ENCODE measurements at regions not wholly inside any gene's neighbourhood (a gene's known extent, or its start where the extent isn't known, plus 50 kb on each side); places are given as distances from the start of the nearest gene placed in this dataset.
"Not testable (repeated sequence)": the region's sequence is repeated elsewhere in the genome, so short reads cannot be mapped to it uniquely, and the experiment has no call there.

DNA sequence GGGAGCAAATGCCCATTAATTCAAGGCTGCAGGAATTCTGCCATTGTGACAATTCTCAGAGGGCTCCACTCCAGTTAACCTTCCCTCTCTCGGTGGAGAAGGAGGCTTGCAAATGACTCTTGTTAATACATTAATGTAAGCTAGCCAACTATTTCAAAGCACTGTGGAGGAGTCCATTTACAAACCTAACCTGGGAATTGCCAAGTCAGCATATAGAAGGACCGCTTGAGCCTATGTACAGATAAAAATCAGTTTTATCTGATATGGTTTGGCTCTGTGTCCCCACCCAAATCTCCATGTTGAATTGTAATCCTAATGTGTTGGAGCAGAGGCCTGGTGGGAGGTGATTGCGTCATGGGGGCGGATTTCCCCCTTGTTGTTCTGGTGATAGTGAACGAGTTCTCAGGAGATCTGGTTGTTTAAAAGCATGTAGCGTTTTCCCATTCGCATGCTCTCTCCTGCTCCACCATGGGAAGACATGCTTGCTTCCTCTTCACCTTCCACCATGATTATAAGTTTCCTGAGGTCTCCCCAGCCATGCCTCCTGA lies 366.7 kb downstream of the LRATD1 start (continued):
- peak; percentile 84 for TF ChIP-seq MAFK (IDR thresholded peaks at IDR 0.05; ENCODE audit: low read length)
- no peak for TF ChIP-seq FOXK1 (CRISPR knock-in tag; IDR thresholded peaks at IDR 0.05; ENCODE audit: borderline replicate concordance)
- TF ChIP-seq ZNF511 (CRISPR knock-in tag; IDR thresholded peaks at IDR 0.05) = no peak
- TF ChIP-seq MAFF (IDR thresholded peaks at IDR 0.05; ENCODE audit: low read length) = peak; percentile 87
- TF ChIP-seq KAT2B (IDR thresholded peaks at IDR 0.05; ENCODE audit: low read depth, low read length) = no peak
- no peak for TF ChIP-seq NCOA4 (IDR thresholded peaks at IDR 0.05; ENCODE audit: partially characterized antibody)
- TF ChIP-seq, protein P1, sequence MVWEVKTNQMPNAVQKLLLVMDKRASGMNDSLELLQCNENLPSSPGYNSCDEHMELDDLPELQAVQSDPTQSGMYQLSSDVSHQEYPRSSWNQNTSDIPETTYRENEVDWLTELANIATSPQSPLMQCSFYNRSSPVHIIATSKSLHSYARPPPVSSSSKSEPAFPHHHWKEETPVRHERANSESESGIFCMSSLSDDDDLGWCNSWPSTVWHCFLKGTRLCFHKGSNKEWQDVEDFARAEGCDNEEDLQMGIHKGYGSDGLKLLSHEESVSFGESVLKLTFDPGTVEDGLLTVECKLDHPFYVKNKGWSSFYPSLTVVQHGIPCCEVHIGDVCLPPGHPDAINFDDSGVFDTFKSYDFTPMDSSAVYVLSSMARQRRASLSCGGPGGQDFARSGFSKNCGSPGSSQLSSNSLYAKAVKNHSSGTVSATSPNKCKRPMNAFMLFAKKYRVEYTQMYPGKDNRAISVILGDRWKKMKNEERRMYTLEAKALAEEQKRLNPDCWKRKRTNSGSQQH (CRISPR knock-in tag; IDR thresholded peaks at IDR 0.05) = no peak
- TF ChIP-seq, protein P2, sequence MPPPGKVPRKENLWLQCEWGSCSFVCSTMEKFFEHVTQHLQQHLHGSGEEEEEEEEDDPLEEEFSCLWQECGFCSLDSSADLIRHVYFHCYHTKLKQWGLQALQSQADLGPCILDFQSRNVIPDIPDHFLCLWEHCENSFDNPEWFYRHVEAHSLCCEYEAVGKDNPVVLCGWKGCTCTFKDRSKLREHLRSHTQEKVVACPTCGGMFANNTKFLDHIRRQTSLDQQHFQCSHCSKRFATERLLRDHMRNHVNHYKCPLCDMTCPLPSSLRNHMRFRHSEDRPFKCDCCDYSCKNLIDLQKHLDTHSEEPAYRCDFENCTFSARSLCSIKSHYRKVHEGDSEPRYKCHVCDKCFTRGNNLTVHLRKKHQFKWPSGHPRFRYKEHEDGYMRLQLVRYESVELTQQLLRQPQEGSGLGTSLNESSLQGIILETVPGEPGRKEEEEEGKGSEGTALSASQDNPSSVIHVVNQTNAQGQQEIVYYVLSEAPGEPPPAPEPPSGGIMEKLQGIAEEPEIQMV (tag; conservative IDR thresholded peaks at IDR 0.05; ENCODE audit: low read depth) = no peak
- no peak for TF ChIP-seq CBX1 (IDR thresholded peaks at IDR 0.05; ENCODE audit: low read depth)
- no peak for TF ChIP-seq HEY1 (CRISPR knock-in tag; IDR thresholded peaks at IDR 0.05; ENCODE audit: borderline replicate concordance)
- TF ChIP-seq ZFP30 (CRISPR knock-in tag; IDR thresholded peaks at IDR 0.05; ENCODE audit: borderline replicate concordance) = no peak
- no peak for TF ChIP-seq HNRNPL (IDR thresholded peaks at IDR 0.05; ENCODE audit: low read depth, low read length)
- TF ChIP-seq SMC3 (conservative IDR thresholded peaks at IDR 0.05; ENCODE audit: insufficient read depth, low read depth, low read length) = no peak
- no peak for TF ChIP-seq HSF4 (CRISPR knock-in tag; IDR thresholded peaks at IDR 0.05; ENCODE audit: borderline replicate concordance)
- peak; percentile 85 for TF ChIP-seq C11orf30 (IDR thresholded peaks at IDR 0.05; ENCODE audit: low read depth)

GRCh38 chr2:15002519-15002918 lies 370.0 kb downstream of the LRATD1 start:
- H4K20me1 ChIP-seq (replicated peaks; ENCODE audit: control insufficient read depth, insufficient read depth, low read length); H3K4me3 ChIP-seq; BruUV-seq (replicated peaks); intact Hi-C loops (cut with micrococcal nuclease); H3K4me1 ChIP-seq (replicated peaks in 1 of 2; ENCODE audit: control insufficient read depth in 2 of 2, insufficient read depth in 2 of 2, low read length in 2 of 2); ATAC-seq; H3K79me2 ChIP-seq (ENCODE audit: control insufficient read depth, insufficient read depth, low read length); in situ Hi-C loops (cut with MboI); H3K36me3 ChIP-seq (ENCODE audit: control insufficient read depth, insufficient read depth, low read length); H3K27me3 ChIP-seq (ENCODE audit: control insufficient read depth in 2 of 2, insufficient read depth in 2 of 2, low read length in 2 of 2); H3K4me2 ChIP-seq (ENCODE audit: insufficient read depth, low read length); DNase-seq (ENCODE audit: extremely low read depth in 1 of 4, low spot score in 3 of 4); H2AFZ ChIP-seq (ENCODE audit: low read depth, low read length); POLR2A ChIA-PET; H3K27ac ChIP-seq (ENCODE audit: extremely low read depth, low read depth, low read length); FAIRE-seq; H3K9me1 ChIP-seq (ENCODE audit: control insufficient read depth, insufficient read depth, low read length); H3K9ac ChIP-seq (ENCODE audit: insufficient read depth in 1 of 2, low read depth in 2 of 2, low read length in 2 of 2); H3K9me3 ChIP-seq (replicated peaks; ENCODE audit: control insufficient read depth, insufficient read depth, low read depth, low read length); CTCF ChIA-PET (ENCODE audit: low intra/inter-chr PET ratio): not testable (repeated sequence)
- 12% methylated on average over 20 of the region's 26 CpGs for WGBS (ENCODE audit: insufficient coverage, low coverage, missing lambda C conversion rate)

All from K562 (cell line).